ENCODE measurements at regions not wholly inside any gene's neighbourhood (a gene's known extent, or its start where the extent isn't known, plus 50 kb on each side); places are given as distances from the start of the nearest gene placed in this dataset.

- TF ChIP-seq CTCF (IDR thresholded peaks at IDR 0.05; ENCODE audit: low read length) (no peak), EZH2 (IDR thresholded peaks at IDR 0.05; ENCODE audit: borderline replicate concordance, low read length) (no peak)
These were observed 121.4 kb downstream of the RRAGC start for GRCh38 chr1:38738207-38738606.

All from OCI-LY1 (cell line).